GM19328 (cell line): ENCODE measurements at regions not wholly inside any gene's neighbourhood (a gene's known extent, or its start where the extent isn't known, plus 50 kb on each side); places are given as distances from the start of the nearest gene placed in this dataset.

Experiments used
- ATAC-seq: cut with Tn5 transposase; IDR thresholded peaks from one replicate; pipeline ENCODE4 v1.9.1; 2021; ENCODE audit warnings: mild to moderate bottlenecking, moderate library complexity; ENCODE audit not compliant: unreplicated experiment

DNA sequence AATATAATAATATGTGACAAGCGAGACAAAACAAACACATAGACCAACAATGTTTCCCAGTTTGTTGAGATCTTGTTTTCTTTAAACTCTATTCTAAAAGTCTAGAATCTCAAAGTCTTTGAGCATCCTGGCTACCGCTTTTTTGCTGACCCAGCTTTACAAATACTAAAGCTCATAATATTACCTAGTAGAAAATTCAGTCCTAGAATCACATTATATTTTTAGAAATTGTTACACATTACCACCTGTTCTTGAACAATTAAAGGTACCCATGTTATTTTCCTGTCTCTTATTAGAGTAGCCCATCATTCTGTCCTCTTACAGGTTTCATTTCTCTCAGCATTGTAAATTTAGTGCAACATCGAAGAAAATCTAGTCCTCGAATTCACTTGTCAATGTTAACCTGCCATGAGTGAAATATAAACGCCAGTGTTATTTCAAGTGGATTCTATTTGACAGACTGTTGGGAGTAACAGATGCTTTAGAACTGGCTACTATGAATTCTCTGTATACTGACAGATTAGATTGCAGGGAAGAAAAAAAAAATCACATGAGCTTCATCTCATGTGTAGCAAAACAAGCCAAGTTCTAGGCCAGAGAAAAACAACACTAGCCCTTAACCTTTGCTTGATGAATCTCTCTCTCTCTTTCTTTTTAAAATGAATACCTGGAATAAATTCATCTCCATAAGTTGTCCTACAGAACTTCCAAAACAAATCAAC lies 851.2 kb upstream of the ADAMTS5 start:
- no peak for ATAC-seq

- no peak for ATAC-seq
Observed at GRCh38 chr21:27817074-27817473, 850.2 kb upstream of the ADAMTS5 start.

- no peak for ATAC-seq
Observed at GRCh38 chr21:27816301-27816700, 849.4 kb upstream of the ADAMTS5 start.

- ATAC-seq: no peak
Observed at GRCh38 chr21:27814226-27814625, 847.3 kb upstream of the ADAMTS5 start.

DNA sequence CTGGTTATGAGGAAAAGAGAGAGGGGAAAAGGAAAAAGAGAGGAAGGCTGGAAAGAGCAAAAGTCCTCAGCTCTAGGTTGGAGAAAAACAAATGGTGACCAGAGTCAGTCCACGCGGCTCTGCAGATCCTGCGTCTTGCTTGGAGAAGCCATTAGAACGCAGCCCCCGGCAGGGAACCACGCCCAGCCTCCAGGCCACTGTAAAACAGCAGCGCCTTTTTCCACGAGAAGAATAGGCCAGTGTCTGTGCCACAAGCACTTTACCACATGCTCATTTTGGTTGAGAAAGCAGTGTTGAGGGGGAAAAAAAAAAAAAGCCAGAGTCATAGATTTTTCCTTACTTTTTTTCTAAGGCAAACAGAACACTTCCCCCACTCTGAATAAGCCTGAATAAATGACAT lies 846.9 kb upstream of the ADAMTS5 start:
- ATAC-seq: no peak

- no peak for ATAC-seq
Observed at GRCh38 chr21:27813344-27813743, 846.5 kb upstream of the ADAMTS5 start.

DNA sequence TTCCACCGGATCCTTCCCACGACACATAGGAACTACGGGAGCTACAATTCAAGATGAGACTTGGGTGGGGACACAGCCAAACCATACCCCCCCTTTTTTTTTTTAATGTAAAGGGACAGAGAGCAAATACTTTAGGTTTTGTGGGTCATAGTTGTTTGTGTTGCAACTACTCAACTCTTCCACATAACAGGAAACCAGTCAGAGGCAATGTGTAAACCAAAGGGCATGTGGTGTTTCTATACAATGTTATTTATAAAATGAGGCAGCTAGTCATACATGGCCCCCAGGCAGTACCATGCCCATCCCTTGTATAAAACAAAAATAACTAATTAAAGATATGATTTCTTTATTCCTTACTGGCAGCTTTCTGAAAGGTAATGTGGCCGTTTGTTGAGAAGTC lies 845.4 kb upstream of the ADAMTS5 start:
- no peak for ATAC-seq

DNA sequence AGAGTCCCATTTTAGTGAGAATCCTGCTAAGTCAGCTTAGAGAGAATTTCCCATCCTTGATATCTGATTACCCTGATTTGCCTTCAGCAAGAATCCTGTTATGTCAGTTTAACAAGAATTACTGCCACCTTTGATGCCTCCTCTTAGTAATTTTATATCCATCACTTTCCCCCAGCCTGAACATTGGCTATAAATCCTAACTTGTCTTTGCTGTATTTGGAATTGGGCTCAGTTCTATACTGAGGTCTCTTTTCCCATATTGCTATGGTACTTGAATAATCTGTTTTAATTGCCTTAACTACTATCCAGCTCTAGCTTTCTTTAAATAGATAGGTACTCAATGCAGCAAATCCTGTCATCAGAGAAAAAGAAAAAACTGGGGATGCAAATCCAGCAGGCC lies 842.0 kb upstream of the ADAMTS5 start:
- ATAC-seq: no peak

GRCh38 chr21:27807596-27807995 lies 840.7 kb upstream of the ADAMTS5 start:
- no peak for ATAC-seq

DNA sequence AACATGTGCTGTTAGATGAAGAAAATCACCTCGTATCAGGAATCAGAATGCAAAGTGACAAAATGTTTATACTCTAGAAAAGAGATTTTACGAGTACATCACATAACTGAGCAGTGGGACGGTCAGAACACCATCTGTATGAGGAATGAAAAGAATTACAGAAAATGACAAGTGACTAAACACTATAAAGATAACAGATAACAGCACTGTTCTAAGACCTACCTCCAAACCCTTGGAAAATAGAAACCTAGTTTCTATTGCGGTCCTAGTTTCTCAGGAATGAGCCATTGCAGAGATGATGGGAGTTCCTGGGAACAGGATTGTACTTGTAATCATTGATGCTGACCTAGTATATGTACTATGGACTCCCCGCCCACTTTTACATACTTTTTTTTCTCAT lies 839.4 kb upstream of the ADAMTS5 start:
- ATAC-seq: no peak

DNA sequence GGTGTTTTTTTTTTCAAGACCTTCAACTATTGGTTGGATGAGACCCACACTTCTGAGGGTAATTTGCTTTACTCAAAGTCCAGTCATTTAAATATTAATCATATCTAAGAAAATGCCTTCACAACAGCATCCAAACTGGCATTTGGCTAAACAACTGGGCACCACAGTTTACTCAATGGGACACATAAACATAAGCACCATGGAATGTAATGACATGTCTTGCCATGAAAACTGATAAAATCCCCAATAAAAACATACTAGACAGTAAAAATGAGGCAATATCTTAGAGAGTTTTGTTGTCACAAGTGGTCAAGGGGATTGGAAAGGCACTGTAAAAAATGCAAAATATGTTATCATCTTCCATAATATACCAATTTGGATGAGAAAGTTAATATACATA lies 838.8 kb upstream of the ADAMTS5 start:
- no peak for ATAC-seq

DNA sequence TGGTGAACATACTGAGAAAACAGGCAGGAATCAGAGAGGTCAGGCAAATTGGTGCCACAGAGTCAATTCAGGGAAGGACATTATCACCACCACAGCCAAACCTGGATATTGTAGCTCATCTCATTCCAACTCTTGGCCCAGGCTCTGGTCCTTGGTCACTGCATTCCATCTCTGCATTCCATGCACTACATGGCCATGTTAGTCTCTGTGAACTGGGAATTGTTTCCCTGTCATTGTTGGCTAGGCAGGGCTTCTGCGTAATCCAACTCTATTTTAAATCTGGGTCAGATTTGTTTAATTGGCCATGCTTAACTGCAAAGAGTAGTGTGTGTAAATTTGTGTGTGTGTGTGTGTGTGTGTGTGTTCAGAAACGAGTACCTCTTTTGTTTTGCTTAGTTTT lies 837.6 kb upstream of the ADAMTS5 start:
- ATAC-seq: no peak

GRCh38 chr21:27803571-27803970 lies 836.7 kb upstream of the ADAMTS5 start:
- no peak for ATAC-seq

- ATAC-seq: no peak
Observed at GRCh38 chr21:27802816-27803475, 836.1 kb upstream of the ADAMTS5 start.

DNA sequence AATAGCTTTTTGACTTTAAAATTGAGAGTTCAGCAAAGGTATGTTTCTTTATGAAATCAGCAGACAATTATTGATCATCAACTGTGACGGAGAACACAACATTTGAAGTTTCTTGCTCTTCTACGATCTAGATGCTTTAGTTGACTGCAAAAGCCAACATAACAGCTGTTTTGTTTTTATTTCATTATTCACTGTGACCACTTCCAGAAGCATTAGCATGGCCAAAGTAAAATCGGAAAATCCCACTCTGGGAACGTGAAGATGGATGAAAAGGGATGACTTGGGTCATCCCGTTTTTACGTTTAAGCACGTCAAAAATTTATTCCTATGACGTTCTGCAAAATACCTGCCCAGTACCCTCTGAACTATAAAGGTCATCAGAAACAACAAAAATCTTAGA lies 833.0 kb upstream of the ADAMTS5 start:
- no peak for ATAC-seq

GRCh38 chr21:27796106-27796505 lies 829.2 kb upstream of the ADAMTS5 start:
- ATAC-seq: no peak

- ATAC-seq: no peak
Observed at GRCh38 chr21:27795418-27795817, 828.5 kb upstream of the ADAMTS5 start.

GRCh38 chr21:27793901-27794300 lies 827.0 kb upstream of the ADAMTS5 start:
- ATAC-seq: no peak

GRCh38 chr21:27787046-27787445 lies 820.2 kb upstream of the ADAMTS5 start:
- no peak for ATAC-seq

DNA sequence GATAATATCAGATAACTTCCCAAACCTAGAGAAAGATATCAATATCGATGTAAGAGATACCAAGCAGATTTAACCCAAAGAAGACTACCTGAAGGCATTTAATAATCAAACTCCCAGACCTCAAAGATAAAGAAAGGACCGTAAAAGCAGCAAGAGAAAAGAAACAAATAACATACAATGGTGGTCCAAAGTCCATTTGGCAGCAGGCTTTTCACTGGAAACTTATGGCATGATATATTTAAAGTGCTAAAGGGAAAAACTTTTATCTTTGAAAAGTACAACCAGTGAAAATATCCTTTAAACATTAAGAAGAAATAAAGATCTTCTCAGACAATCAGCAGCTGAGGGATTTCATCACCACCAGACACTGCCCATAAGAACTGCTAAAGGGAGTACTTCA lies 812.7 kb upstream of the ADAMTS5 start:
- no peak for ATAC-seq

GRCh38 chr21:27776925-27777553 lies 810.2 kb upstream of the ADAMTS5 start:
- no peak for ATAC-seq

DNA sequence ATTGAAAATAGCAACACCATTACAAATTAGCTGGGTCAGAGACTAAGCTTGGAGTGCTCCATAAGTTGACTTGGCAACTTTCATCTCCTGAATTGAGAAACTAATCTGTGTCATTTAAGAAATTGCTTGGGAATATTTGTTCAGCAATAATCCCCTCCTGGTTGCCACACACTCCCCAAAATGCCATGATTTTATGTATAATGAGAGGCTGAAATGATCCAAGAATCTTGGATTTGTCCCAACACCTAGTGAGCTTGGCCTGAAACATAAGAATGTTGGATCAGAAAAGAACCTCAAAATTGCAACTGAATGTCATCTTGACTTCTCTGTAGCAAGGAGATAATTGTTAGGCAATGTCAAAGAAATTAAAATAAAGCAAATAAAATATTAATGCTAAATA lies 805.9 kb upstream of the ADAMTS5 start:
- no peak for ATAC-seq
